MM.1S (cell line): ENCODE measurements at regions not wholly inside any gene's neighbourhood (a gene's known extent, or its start where the extent isn't known, plus 50 kb on each side); places are given as distances from the start of the nearest gene placed in this dataset.

Experiments used
- EZH2 ChIP-seq: fragments of 300-600 bp; sonication (generic); optimal IDR thresholded peaks from 2 replicates; pipeline ENCODE3; 2017; ENCODE audit warnings: low read depth, mild to moderate bottlenecking, antibody characterized with exemption, low read length, mixed read lengths
- EZH2phosphoT487 ChIP-seq: fragments of 300-600 bp; sonication (generic); IDR thresholded peaks from 2 replicates; pipeline ENCODE4 v1.6.1; 2018; ENCODE audit warnings: antibody characterized with exemption, low read length
- TF ChIP-seq, protein P1 (sequence below): fragments of 300-600 bp; sonication (generic); IDR thresholded peaks from 2 replicates; pipeline ENCODE4 v1.5.1; 2016; ENCODE audit warnings: antibody characterized with exemption, low read length, mixed read lengths

GRCh38 chr6:105886066-105886813 is 199.9 kb upstream of the PRDM1 start:
- TF ChIP-seq, protein P1, sequence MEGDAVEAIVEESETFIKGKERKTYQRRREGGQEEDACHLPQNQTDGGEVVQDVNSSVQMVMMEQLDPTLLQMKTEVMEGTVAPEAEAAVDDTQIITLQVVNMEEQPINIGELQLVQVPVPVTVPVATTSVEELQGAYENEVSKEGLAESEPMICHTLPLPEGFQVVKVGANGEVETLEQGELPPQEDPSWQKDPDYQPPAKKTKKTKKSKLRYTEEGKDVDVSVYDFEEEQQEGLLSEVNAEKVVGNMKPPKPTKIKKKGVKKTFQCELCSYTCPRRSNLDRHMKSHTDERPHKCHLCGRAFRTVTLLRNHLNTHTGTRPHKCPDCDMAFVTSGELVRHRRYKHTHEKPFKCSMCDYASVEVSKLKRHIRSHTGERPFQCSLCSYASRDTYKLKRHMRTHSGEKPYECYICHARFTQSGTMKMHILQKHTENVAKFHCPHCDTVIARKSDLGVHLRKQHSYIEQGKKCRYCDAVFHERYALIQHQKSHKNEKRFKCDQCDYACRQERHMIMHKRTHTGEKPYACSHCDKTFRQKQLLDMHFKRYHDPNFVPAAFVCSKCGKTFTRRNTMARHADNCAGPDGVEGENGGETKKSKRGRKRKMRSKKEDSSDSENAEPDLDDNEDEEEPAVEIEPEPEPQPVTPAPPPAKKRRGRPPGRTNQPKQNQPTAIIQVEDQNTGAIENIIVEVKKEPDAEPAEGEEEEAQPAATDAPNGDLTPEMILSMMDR: no peak
- no peak for TF ChIP-seq EZH2
- no peak for TF ChIP-seq EZH2phosphoT487
